ENCODE measurements at regions not wholly inside any gene's neighbourhood (a gene's known extent, or its start where the extent isn't known, plus 50 kb on each side); places are given as distances from the start of the nearest gene placed in this dataset.

DNA sequence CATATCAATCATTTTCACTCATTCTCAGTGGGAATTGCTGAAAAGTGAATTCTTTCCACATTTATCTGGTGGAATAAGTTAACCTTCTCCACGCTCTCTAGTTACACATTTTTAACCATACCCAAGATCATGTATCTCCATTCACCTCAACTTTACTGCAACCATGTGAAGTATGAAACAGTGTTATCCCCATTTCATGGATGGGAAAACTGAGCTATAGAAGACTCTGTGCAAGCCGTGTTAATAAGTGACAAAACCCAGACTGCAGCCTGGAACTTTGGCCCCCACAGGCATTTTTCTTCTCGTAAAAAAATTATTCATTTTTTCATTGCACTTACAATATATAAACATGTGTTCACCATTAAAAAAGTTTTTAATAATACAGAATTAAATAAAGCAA lies 82.4 kb upstream of the CCND2 start:
- peaks cover 15% of the 10 kb centered on the region for H3K4me1 ChIP-seq (ENCODE audit: control insufficient read depth, insufficient read depth, low read length)
- no peak overlapping the region for H3K4me3 ChIP-seq (ENCODE audit: low read length)
- Mint-ChIP-seq H3K27me3 (ENCODE audit: insufficient read depth) (peaks cover 6% of the 10 kb centered on the region), H3K4me1 (peaks cover 49% of the 10 kb centered on the region), H3K27ac (no peak overlapping the region), H3K36me3 (ENCODE audit: low read depth) (no peaks in the 10 kb centered on the region), H3K4me3 (no peak overlapping the region), H3K9me3 (no peaks in the 10 kb centered on the region)
- no peaks in the 10 kb centered on the region for H3K27me3 ChIP-seq (ENCODE audit: control insufficient read depth, insufficient read depth, low read length, poor library complexity, severe bottlenecking)
- 85% methylated on average over 3 of the region's 3 CpGs; no CpG with 5 or more reads in 1 of the 2 experiments for WGBS, 2 experiments (ENCODE audit: insufficient coverage in 1 of 2, insufficient read length in 1 of 2)
- H3K36me3 ChIP-seq (ENCODE audit: control insufficient read depth, insufficient read depth, low read length) = no peaks in the 10 kb centered on the region
- H3K9ac ChIP-seq (ENCODE audit: extremely low read depth, low read length, poor library complexity, severe bottlenecking) = no peak overlapping the region
- DNase-seq = no peak
- no peaks in the 10 kb centered on the region for H3K9me3 ChIP-seq (ENCODE audit: control insufficient read depth, low read length)
- TF ChIP-seq, protein P1, sequence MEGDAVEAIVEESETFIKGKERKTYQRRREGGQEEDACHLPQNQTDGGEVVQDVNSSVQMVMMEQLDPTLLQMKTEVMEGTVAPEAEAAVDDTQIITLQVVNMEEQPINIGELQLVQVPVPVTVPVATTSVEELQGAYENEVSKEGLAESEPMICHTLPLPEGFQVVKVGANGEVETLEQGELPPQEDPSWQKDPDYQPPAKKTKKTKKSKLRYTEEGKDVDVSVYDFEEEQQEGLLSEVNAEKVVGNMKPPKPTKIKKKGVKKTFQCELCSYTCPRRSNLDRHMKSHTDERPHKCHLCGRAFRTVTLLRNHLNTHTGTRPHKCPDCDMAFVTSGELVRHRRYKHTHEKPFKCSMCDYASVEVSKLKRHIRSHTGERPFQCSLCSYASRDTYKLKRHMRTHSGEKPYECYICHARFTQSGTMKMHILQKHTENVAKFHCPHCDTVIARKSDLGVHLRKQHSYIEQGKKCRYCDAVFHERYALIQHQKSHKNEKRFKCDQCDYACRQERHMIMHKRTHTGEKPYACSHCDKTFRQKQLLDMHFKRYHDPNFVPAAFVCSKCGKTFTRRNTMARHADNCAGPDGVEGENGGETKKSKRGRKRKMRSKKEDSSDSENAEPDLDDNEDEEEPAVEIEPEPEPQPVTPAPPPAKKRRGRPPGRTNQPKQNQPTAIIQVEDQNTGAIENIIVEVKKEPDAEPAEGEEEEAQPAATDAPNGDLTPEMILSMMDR (conservative IDR thresholded peaks at IDR 0.05) = no peak
- H3K27ac ChIP-seq (ENCODE audit: low read depth, low read length) = no peak overlapping the region

DNA sequence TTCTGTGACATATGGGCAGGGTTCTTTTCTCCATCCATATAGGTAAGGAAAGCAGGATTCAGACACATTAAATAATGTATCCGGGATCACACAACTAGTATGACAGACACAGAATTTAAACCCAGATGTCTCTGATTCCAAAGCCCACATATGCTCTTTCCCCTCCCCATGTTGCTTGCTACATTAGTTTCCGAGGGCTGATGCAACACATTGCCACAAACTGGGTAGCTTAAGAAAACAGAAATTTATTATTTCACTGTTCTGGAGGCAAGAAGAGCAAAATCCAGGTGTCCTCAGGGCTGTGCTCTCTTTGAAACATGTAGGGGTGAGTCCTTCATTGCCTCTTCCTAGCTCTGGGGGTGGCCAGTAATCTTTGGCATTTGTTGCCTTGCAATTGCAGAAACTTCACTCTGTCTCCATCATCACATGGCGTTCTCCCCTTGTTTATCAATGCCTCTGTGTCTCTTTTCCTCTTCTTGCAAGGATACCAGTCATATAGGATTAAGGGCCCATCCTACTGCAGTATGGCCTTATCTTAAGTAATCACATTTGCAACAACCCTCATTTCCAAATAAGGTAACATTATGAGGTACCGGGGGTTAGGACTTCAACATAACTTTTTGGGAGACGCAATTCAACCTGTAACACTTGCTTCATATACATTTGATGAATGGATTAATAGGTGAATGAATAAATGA lies 83.0 kb upstream of the CCND2 start:
- Mint-ChIP-seq H3K36me3 (ENCODE audit: low read depth) (no peaks in the 10 kb centered on the region), H3K4me3 (no peak overlapping the region), H3K27ac (no peak overlapping the region), H3K27me3 (ENCODE audit: insufficient read depth) (peaks cover 6% of the 10 kb centered on the region), H3K4me1 (peaks cover 46% of the 10 kb centered on the region), H3K9me3 (no peaks in the 10 kb centered on the region)
- Histone ChIP-seq H3K4me1 (ENCODE audit: control insufficient read depth, insufficient read depth, low read length) (peaks cover 15% of the 10 kb centered on the region), H3K4me3 (ENCODE audit: low read length) (no peak overlapping the region), H3K27ac (ENCODE audit: low read depth, low read length) (no peak overlapping the region), H3K9ac (ENCODE audit: extremely low read depth, low read length, poor library complexity, severe bottlenecking) (no peak overlapping the region), H3K36me3 (ENCODE audit: control insufficient read depth, insufficient read depth, low read length) (no peaks in the 10 kb centered on the region), H3K27me3 (ENCODE audit: control insufficient read depth, insufficient read depth, low read length, poor library complexity, severe bottlenecking) (no peaks in the 10 kb centered on the region), H3K9me3 (ENCODE audit: control insufficient read depth, low read length) (no peaks in the 10 kb centered on the region)
- 78 to 97% methylated on average over 3 to 5 of the region's 5 CpGs for WGBS, 2 experiments (ENCODE audit: insufficient coverage in 1 of 2, insufficient read length in 1 of 2)
- TF ChIP-seq, protein P1 (conservative IDR thresholded peaks at IDR 0.05) = no peak
- DNase-seq = no peak

DNA sequence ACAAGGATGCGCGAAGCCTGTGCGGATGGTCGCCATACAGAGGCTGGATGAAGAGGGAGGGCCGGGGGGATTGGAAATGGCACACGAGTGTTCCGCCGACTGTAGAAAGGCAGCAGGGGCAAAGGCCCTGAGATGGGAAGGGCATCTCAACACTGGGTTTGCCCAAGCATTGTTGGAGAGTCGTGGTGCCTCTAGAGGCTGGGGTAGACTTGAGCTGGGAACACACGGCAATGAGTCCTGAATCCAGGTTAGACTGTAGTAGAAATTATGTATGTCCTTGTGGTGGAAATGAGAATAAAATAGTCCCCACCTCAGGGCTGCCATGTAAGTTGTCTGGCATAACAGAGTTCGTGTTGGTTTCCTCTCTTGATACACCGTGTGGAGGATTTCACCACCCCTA lies 83.8 kb upstream of the CCND2 start:
- Mint-ChIP-seq H3K4me1 (peaks cover 38% of the 10 kb centered on the region), H3K9me3 (no peaks in the 10 kb centered on the region), H3K27ac (no peak overlapping the region), H3K27me3 (ENCODE audit: insufficient read depth) (peaks cover 6% of the 10 kb centered on the region), H3K4me3 (no peak overlapping the region), H3K36me3 (ENCODE audit: low read depth) (no peaks in the 10 kb centered on the region)
- H3K9ac ChIP-seq (ENCODE audit: extremely low read depth, low read length, poor library complexity, severe bottlenecking) = no peak overlapping the region
- DNase-seq = no peak
- 92 to 96% methylated on average over 12 of the region's 12 CpGs for WGBS, 2 experiments (ENCODE audit: insufficient coverage in 1 of 2, insufficient read length in 1 of 2)
- no peaks in the 10 kb centered on the region for H3K9me3 ChIP-seq (ENCODE audit: control insufficient read depth, low read length)
- TF ChIP-seq, protein P1 (conservative IDR thresholded peaks at IDR 0.05) = peak; percentile 44
- no peaks in the 10 kb centered on the region for H3K36me3 ChIP-seq (ENCODE audit: control insufficient read depth, insufficient read depth, low read length)
- peaks cover 11% of the 10 kb centered on the region for H3K4me1 ChIP-seq (ENCODE audit: control insufficient read depth, insufficient read depth, low read length)
- H3K27me3 ChIP-seq (ENCODE audit: control insufficient read depth, insufficient read depth, low read length, poor library complexity, severe bottlenecking) = no peaks in the 10 kb centered on the region
- no peak overlapping the region for H3K27ac ChIP-seq (ENCODE audit: low read depth, low read length)
- H3K4me3 ChIP-seq (ENCODE audit: low read length) = no peak overlapping the region

All from endodermal cell (in vitro differentiated cells).